SK-N-SH treated with all-trans-retinoic acid at 6 μM for 48 hours (cell line): ENCODE measurements at regions not wholly inside any gene's neighbourhood (a gene's known extent, or its start where the extent isn't known, plus 50 kb on each side); places are given as distances from the start of the nearest gene placed in this dataset.

Experiments used
- ATAC-seq: fragments of 200-7000 bp; cut with Tn5 transposase; 3 replicates; pipeline ENCODE4 v1.9.1; 2020; ENCODE audit warnings: mild to moderate bottlenecking, moderate library complexity
- CREB5 ChIP-seq: fragments of 250-450 bp; sonication (Bioruptor Pico); IDR thresholded peaks from 2 replicates; pipeline ENCODE4 v1.5.1; 2020; ENCODE audit warnings: low read depth, mild to moderate bottlenecking, moderate library complexity
- CSRNP3 ChIP-seq: fragments of 250-450 bp; sonication (Bioruptor Pico); IDR thresholded peaks from 2 replicates; pipeline ENCODE4 v1.5.1; 2021; ENCODE audit warnings: mild to moderate bottlenecking, moderate library complexity
- ESRRG ChIP-seq: fragments of 250-450 bp; sonication (Bioruptor Pico); IDR thresholded peaks from 2 replicates; pipeline ENCODE4 v1.6.1; 2021; ENCODE audit warnings: mild to moderate bottlenecking
- ISL1 ChIP-seq: fragments of 250-450 bp; sonication (Bioruptor Pico); IDR thresholded peaks from 2 replicates; pipeline ENCODE4 v2.1.2; 2022; ENCODE audit warnings: mild to moderate bottlenecking, moderate library complexity
- OSR1 ChIP-seq: fragments of 250-450 bp; sonication (Bioruptor Pico); IDR thresholded peaks from 2 replicates; pipeline ENCODE4 v1.8.0; 2022; ENCODE audit warnings: moderate library complexity, mild to moderate bottlenecking, inconsistent platforms
- PPARA ChIP-seq: fragments of 250-450 bp; sonication (Bioruptor Pico); IDR thresholded peaks from 2 replicates; pipeline ENCODE4 v1.5.0; 2020; ENCODE audit warnings: mild to moderate bottlenecking, borderline replicate concordance
- SNAI2 ChIP-seq: fragments of 250-450 bp; sonication (Bioruptor Pico); IDR thresholded peaks from 2 replicates; pipeline ENCODE4 v1.5.0; 2020; ENCODE audit warnings: mild to moderate bottlenecking, moderate library complexity
- TCF4 ChIP-seq: fragments of 250-450 bp; sonication (Bioruptor Pico); IDR thresholded peaks from 2 replicates; pipeline ENCODE4 v1.8.0; 2021; ENCODE audit warnings: mild to moderate bottlenecking, moderate library complexity, borderline replicate concordance
- TOX ChIP-seq: fragments of 250-450 bp; sonication (Bioruptor Pico); IDR thresholded peaks from 2 replicates; pipeline ENCODE4 v1.8.0; 2021; ENCODE audit warnings: mild to moderate bottlenecking, moderate library complexity, borderline replicate concordance
- TSHZ2 ChIP-seq: fragments of 250-450 bp; sonication (Bioruptor Pico); IDR thresholded peaks from 2 replicates; pipeline ENCODE4 v1.5.0; 2020; ENCODE audit warnings: mild to moderate bottlenecking, moderate library complexity
- ZC3H10 ChIP-seq: fragments of 250-450 bp; sonication (Bioruptor Pico); IDR thresholded peaks from 2 replicates; pipeline ENCODE4 v1.5.1; 2021; ENCODE audit warnings: mild to moderate bottlenecking, moderate library complexity
- ZFP30 ChIP-seq: fragments of 450-650 bp; formaldehyde crosslinking; IDR thresholded peaks from 2 replicates; pipeline ENCODE4 v1.5.0; 2022; ENCODE audit warnings: mild to moderate bottlenecking, moderate library complexity
- ZNF565 ChIP-seq: fragments of 450-650 bp; formaldehyde crosslinking; conservative IDR thresholded peaks from 2 replicates; pipeline ENCODE4 v1.5.0; 2020; ENCODE audit warnings: low read depth, mild to moderate bottlenecking, moderate library complexity
- ZNF70 ChIP-seq: fragments of 450-650 bp; formaldehyde crosslinking; IDR thresholded peaks from 2 replicates; pipeline ENCODE4 v1.5.0; 2020; ENCODE audit warnings: mild to moderate bottlenecking, moderate library complexity
- ZNF8 ChIP-seq: fragments of 450-650 bp; formaldehyde crosslinking; IDR thresholded peaks from 2 replicates; pipeline ENCODE4 v1.5.0; 2020; ENCODE audit warnings: mild to moderate bottlenecking, moderate library complexity
- TF ChIP-seq, protein P1 (sequence below): fragments of 250-450 bp; sonication (Bioruptor Pico); IDR thresholded peaks from 2 replicates; pipeline ENCODE4 v1.8.0; 2021; ENCODE audit warnings: low read depth, mild to moderate bottlenecking, moderate library complexity, borderline replicate concordance
- TF ChIP-seq, protein P2 (sequence below): fragments of 250-450 bp; sonication (Bioruptor Pico); IDR thresholded peaks from 2 replicates; pipeline ENCODE4 v1.8.0; 2020; ENCODE audit warnings: mild to moderate bottlenecking, moderate library complexity, borderline replicate concordance

GRCh38 chr17:77601054-77601979 is 357.2 kb upstream of the TNRC6C start:
- no peak for ATAC-seq
- TF ChIP-seq ZFP30 (CRISPR knock-in tag), result no peak
- no peak for TF ChIP-seq SNAI2 (CRISPR knock-in tag)
- TF ChIP-seq ZNF8 (CRISPR knock-in tag), result no peak
- TF ChIP-seq, protein P1, sequence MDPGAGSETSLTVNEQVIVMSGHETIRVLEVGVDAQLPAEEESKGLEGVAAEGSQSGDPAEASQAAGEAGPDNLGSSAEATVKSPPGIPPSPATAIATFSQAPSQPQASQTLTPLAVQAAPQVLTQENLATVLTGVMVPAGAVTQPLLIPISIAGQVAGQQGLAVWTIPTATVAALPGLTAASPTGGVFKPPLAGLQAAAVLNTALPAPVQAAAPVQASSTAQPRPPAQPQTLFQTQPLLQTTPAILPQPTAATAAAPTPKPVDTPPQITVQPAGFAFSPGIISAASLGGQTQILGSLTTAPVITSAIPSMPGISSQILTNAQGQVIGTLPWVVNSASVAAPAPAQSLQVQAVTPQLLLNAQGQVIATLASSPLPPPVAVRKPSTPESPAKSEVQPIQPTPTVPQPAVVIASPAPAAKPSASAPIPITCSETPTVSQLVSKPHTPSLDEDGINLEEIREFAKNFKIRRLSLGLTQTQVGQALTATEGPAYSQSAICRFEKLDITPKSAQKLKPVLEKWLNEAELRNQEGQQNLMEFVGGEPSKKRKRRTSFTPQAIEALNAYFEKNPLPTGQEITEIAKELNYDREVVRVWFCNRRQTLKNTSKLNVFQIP (CRISPR knock-in tag), result no peak
- TF ChIP-seq, all 23 proteins: peak for 0

DNA sequence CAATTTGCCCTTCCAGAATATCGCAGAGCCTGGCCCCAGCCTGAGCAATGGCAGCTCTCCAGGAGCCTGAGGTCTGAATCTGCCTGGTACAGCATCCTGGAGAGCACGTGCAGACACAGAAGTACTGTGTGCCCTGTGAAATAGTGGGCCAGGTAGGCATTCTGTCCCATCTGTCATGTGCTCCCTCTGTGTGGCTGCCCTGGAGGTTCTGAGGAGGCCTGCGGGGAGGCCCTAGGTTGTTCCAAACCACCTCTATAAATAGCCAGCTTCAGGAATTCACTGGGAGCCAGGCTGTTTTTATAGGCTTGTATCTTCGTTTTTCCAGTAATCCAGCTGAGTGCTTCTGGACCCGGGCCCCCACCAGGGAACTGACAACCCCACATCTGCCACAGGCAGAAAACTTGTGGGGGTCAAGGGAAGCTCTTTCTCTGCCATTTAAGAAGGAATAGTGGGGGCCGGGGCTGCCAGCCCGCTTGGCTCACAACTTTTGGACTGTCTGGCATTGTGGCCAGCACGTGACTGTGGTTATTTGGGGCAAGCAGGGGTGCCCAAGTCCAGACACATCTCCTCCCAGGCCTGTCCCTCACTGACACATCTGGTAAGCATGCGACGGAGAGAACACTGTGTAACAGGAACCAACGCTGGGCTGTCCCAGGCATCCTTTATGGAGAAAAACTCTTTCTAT is 356.3 kb upstream of the TNRC6C start:
- no peak for TF ChIP-seq ESRRG
- TF ChIP-seq PPARA (CRISPR knock-in tag), result no peak
- no peak for TF ChIP-seq ZC3H10 (CRISPR knock-in tag)
- TF ChIP-seq CSRNP3, result no peak
- no peak for TF ChIP-seq ZFP30 (CRISPR knock-in tag)
- TF ChIP-seq TOX, result no peak
- TF ChIP-seq TSHZ2 (CRISPR knock-in tag), result no peak
- peak; percentile 23; the same call in 2 of the 3 replicates for ATAC-seq

DNA sequence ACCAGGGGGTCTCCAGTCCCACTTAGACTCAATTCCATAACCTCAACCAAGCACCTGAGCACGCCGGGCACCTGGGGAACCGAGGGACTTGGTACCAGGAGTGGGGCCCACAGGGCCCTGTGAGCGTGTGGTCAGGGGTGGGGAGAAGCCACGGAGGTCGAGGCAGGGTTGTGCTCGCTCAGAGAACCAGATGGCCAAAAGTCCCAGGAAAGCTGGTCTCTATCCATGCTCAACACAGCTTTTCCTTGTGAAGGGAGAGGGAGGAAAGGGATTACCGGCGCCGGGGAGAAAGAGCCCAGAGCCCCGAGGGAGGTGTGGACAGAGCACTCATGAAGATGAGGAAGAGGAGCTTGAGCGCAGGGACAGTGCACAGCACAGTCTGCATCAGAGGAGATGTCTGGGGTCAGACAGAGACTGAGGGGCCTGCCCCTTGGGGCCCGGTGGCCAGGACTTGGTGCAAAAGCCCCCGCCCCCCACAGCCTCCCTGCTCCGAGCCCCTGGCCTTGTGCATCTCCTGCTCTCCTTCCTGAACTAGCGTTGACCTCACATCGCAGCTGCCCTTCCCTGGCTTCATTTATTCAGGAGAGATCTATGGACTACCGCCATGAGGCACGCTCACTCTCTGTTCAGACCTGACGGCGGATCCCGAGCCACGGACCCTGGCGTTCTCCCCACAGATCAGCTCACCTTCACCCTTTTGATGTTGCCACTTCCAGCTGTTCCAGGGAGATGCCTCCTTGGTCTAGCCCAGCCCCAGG is 355.4 kb upstream of the TNRC6C start:
- ATAC-seq, result no peak
- no peak for TF ChIP-seq ZFP30 (CRISPR knock-in tag)
- TF ChIP-seq, protein P1 (CRISPR knock-in tag), result no peak
- no peak for TF ChIP-seq ZNF70
- TF ChIP-seq ZNF8 (CRISPR knock-in tag), result no peak
- no peak for TF ChIP-seq OSR1 (CRISPR knock-in tag)
- no peak for TF ChIP-seq TOX
- TF ChIP-seq SNAI2 (CRISPR knock-in tag), result no peak
- TF ChIP-seq ISL1, result no peak
- TF ChIP-seq, protein P2, sequence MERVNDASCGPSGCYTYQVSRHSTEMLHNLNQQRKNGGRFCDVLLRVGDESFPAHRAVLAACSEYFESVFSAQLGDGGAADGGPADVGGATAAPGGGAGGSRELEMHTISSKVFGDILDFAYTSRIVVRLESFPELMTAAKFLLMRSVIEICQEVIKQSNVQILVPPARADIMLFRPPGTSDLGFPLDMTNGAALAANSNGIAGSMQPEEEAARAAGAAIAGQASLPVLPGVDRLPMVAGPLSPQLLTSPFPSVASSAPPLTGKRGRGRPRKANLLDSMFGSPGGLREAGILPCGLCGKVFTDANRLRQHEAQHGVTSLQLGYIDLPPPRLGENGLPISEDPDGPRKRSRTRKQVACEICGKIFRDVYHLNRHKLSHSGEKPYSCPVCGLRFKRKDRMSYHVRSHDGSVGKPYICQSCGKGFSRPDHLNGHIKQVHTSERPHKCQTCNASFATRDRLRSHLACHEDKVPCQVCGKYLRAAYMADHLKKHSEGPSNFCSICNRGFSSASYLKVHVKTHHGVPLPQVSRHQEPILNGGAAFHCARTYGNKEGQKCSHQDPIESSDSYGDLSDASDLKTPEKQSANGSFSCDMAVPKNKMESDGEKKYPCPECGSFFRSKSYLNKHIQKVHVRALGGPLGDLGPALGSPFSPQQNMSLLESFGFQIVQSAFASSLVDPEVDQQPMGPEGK, result no peak
- TF ChIP-seq CSRNP3, result no peak
- TF ChIP-seq TCF4 (CRISPR knock-in tag), result no peak
- no peak for TF ChIP-seq TSHZ2 (CRISPR knock-in tag)
- TF ChIP-seq ZNF565 (CRISPR knock-in tag), result no peak
- TF ChIP-seq PPARA (CRISPR knock-in tag), result no peak
- TF ChIP-seq CREB5 (CRISPR knock-in tag), result no peak
- TF ChIP-seq ZC3H10 (CRISPR knock-in tag), result no peak
